HG03045 (cell line): ENCODE measurements at regions not wholly inside any gene's neighbourhood (a gene's known extent, or its start where the extent isn't known, plus 50 kb on each side); places are given as distances from the start of the nearest gene placed in this dataset.
"Not testable (repeated sequence)": the region's sequence is repeated elsewhere in the genome, so short reads cannot be mapped to it uniquely, and the experiment has no call there.

Source experiments
- ATAC-seq: cut with Tn5 transposase; IDR thresholded peaks from one replicate; pipeline ENCODE4 v1.9.1; 2021; ENCODE audit warnings: mild to moderate bottlenecking, moderate library complexity; ENCODE audit not compliant: unreplicated experiment

DNA sequence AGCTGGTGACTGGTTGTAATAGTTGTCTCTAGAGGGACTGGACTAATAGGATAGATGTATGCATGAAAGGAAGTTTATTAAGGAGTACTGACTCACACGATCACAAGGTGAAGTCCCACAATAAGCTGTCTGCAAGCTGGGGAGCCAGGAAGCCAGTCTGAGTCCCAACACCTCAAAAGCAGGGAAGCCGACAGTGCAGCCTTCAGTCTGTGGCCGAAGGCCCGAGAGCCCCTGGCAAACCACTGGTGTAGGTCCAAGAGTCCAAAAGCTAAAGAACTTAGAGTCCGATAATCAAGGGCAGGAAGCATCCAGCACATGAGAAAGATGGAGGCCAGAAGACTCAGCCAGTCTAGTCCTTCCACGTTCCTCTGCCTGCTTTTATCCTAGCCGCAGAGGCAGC, 372.6 kb downstream of the TCERG1L start:
- not testable (repeated sequence) for ATAC-seq

DNA sequence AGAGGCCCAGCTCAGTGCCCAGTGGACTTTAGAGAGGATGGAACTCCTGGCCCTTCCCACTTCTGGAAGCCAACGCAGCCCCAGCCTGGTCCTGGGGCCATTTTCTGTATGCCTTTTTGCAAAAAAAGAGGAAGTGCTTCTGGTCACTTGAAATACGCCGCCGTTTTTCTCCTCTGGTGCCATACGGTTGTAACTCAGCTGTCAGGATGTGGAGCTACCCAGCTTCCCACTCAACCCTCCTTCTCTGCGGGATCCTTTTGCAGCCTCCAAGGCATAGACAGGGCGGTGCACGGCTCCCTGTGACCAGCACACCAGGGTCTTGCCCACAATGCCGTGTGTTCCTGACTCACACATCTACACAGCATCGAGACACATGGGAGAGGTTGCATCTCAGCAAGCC, 369.6 kb downstream of the TCERG1L start:
- ATAC-seq, result no peak

DNA sequence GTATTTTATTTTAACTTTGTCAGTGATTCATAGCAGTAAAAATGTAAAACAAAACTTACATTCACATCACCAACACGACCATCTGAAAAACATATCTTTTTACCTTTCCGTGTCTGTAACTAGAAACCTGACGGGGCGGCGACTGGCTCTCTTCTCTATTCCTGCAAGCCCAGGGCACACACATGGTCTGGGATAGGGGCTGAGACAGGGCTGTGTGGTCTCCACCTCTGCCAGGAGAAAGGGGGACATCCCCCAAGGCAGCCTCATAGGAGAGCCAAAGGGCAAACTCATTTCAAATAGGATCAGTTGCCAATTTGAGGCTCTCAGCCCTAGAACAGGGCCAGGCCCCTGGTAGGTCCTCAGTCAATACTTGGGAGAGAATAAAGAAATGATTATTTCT, 359.4 kb downstream of the TCERG1L start:
- no peak for ATAC-seq

DNA sequence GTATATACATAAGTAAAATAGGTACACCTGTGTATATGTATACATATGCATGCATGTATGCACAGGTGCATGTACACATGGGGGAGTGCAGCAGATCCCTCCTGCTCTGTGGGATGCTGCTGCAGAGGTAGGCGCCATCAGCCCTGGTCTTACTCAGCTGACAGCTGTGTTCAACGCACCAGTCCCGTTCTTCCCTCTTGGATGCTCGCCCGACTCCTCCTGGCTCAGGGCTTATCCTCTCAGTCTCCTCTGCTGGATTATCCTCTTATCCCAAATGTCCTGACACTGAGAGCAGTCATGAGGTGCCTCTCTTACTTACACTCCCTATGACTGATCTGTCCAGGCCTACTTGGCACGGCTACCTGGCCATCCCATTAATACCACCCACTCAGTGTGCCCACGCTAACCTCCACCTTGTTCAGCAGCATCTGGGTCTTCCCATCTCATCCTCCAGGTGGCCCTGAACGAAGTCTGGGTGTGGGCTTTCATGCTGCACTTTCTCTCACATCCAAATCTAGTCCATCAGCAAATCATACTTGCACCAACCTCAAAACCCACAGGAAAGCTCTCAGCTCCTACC, 357.1 kb downstream of the TCERG1L start:
- no peak for ATAC-seq

DNA sequence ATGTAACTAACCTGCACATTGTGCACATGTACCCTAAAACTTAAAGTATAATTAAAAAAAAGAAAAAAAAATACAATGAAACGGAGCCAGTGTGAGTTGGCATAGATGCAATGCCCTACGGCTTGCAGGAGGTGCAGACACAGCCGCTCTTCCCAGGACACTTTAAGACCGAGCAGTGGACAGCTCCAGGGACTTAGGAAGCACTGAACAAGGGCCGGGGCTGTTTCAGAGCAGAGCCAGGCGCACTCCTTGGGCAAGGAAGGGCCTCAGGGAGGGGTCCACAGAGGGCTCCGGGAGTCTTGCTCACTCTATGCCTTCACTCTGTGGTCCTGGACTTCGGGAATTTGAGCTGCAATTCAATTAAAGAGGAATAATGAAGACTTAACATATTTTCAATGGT, 355.3 kb downstream of the TCERG1L start:
- no peak for ATAC-seq

DNA sequence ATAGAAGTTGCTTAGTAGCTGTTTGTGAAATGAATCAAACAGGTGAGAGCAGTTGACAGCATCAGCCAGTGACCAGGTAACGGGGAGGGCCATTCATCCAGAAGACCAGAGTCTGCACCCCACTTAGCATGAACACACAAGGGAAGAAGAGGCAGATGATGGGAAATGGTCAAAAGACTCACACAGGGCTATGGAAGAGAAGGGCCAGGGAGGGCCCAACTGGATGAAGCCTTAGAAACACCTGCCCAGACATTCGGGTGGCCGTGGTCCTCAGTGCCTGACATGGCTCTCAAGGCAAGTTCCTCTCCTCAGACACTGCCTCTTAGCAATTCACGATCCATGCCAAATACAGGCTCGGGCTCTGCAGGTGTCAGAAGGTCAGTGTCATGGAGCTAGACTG, 354.1 kb downstream of the TCERG1L start:
- no peak for ATAC-seq

DNA sequence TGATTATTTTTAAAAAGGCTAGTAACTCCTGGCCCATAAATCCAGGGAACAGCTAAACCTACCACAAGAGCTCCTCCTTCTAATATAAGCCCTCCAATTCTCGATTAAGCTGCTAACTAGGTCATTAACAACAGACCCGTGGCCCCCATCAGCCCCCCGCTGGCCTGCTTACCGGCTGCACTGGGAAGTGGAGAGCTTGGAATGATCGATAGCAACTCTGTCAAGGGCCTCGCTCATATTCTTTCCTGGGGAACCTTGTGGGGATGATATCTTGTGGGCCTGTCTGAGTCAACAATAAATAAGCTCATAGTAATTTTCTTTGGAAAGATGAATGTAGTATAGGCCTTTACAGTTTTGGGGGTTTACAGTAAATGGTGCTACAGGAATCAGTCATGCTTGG, 353.5 kb downstream of the TCERG1L start:
- ATAC-seq, result no peak

DNA sequence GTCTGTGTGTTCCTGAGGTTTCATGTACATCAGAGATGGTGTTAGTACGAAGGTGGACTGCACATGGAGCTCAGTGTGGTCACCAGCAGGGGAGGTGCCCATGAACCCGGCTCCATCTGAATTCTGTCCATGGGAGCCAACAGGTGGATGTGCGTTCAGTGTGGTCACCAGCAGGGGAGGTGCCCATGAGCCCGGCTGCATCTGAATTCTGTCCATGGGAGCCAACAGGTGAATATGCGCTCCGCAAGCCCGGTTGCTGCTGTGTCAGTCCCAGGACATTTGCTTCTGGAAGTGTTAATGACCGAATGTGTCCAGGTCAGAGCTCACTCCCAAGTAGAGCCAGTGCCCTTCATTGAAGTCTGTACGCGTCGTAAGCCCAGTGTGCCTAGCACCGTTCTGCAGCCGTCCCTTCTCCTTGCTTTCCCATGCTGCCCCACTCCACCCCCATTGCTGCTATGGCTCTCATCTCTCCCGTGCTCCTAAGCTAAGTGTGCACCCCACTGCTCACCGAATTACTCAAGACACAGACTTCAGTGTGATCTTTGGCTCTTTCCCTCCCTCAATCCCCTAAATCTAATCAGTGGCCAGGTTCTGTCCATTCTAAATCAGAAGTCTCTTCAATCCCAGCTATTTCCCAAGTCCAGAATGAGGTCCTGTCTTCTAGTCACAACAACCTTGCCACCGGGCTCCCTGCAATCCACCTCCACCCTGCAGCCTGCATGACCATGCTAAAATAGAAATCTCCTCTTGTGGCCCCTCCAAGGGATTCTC, 352.4 kb downstream of the TCERG1L start:
- no peak for ATAC-seq

DNA sequence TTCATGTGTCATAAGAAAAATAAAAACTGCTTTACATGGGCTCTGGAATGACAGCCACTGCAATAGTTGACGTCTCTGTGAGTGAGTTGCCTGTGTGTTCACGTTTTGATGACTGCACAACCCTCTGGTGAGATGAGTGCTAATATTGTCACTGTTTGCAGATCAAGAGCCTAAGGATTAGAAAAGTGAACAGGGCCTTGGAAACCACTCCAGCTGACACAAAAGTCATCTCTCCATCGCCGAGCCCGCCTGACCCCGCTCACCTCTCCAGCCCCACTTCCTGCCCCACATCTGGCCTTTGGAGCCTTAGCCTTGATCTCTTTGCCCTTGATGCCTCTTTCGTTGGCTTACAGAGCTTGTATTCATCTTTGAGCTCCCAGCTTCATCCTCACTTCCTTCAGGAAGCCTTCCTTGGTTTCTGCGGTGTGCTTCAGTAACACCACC, 351.7 kb downstream of the TCERG1L start:
- ATAC-seq, result no peak

DNA sequence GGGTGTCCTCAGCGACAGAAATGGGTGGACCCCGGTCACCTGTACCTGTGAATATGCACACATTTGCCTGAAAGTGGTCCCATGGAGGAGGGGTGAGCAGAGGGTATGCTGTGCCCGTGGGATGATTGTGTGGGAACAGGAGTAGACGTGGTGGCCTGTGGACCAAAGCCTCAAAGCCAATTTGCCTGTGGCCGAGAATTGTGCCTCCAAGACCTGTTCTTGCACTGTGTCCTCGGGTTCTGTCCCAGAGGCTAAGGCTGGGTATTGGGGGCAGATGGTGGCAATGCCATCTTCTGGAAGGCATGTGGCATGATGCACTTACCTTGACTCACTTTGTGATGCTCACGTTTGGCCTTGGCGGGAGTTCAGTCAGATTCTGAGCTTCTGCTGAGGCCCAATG, 351.0 kb downstream of the TCERG1L start:
- no peak for ATAC-seq

DNA sequence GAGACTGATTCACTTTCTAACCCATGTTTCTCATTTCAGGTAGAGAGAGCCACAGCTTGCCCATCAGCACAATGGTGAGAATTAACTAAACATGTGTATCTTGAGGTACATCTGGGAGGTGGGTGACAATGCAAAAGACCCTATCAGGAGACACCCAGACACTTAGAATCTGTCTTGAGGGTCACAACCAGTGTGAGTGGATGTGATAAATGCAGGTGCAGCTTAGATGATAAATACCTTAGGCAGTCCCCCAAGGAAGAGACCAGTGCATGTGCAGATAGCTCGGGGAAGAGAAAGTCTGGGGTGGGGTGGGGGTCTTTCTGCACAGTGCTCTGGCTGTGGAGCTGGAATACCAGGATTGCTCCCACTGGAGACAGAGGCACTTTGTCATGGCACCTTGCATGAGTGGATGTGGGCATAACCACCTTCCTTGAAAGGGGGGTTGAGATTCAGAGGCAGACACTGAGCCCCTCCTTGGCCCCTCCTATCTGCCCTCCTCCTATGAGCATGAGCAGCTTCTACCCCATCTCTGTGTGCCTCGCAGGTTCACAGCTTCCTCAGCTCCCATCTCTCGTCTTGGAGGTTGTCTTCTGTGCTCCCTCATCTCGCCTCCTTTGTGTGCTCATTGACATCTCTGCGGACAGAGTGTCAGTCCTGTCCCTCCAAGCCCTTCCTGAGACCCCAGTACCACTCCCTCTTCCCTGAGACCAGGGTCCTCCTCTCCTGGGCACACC, 349.8 kb downstream of the TCERG1L start:
- no peak for ATAC-seq

DNA sequence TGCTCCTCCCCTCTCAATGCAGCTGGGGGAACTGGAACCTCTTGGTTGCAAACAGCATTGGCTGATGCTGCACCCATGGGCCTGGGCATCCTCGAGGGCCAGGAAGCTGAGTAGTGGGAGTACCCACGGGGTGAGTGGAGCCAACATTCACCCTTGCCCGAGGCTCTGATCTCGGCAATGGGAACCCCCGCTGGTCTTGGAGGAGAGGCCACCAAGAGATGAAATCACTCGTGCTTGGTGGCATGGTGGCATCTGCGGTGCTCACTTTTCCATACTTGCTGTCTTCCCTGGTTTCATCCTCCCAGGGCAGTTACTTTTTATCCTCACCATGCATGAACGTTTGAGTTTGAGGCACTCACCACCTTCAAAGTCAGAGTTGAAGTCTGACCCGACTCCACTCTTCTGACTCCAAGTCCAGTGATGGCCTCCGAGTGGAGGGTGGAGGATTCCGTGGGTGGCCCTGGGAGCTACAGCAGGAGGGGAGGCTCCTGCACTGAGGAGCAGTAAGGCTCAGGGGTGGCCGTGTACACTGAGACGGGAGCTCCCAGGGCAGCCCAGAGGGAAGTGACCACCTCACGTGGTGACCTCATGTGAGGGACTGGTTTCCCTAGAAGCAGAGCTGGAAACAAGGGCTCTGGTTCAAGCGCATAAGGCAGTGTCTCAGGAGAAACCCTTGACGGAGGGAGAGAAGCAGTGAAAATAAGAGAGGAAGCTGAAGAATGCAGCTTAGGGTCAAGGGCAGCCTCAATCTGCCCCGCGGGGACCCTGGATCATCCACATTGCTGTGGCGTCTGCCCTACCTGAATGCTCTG, 349.1 kb downstream of the TCERG1L start:
- no peak for ATAC-seq

DNA sequence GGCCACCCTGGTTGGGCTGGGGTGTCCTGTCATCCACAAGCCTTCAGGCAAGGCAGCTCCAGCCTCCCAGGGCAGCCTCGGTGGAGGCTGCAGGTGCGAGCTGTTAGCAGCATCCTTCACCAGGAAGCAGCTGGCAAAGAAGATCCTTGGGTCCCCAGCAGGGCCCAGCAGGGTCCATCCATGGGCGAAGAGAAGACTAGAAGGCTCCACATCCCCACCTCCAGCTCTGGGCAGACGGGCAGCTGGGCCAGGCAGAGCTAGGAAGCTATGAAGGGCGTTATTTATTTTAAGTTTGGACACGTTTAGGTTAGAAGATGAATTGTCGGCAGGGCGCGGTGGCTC, 348.5 kb downstream of the TCERG1L start:
- ATAC-seq, result no peak

DNA sequence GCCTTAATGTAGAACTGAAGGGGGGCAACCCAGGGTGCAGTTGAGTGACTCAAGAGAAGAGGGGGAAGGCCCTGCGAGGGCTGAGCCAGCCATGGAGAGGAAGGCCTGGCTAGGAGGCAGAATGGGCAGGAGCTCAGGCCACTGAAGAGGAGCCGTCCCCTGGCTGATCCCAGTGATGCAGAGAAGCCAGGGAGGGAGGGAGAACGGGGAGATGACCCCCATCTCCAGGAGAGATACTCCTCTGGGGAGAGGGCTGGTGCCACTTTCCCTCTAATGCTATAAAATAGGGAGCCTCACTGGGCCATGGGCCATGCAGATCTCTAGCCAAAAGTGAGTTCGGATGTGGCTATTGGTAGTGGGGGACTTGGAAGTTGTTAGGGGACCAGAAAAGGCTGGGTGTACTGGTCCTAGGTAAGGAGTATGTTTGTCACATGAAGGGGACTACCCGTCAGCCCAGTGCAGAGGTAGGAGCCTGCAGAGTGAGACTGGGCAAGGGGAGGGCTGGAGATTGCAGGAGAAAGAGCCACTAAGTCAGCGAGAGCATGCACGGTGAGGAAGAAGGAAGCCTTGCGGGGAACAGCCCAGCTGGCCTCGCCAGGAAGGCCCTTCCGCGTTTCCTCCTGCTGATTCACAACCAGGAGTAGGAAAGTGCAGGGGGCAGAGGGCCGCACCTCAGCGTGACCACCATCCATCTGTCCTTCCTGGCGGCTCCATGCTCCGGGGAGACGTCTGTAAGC, 347.6 kb downstream of the TCERG1L start:
- ATAC-seq, result no peak

DNA sequence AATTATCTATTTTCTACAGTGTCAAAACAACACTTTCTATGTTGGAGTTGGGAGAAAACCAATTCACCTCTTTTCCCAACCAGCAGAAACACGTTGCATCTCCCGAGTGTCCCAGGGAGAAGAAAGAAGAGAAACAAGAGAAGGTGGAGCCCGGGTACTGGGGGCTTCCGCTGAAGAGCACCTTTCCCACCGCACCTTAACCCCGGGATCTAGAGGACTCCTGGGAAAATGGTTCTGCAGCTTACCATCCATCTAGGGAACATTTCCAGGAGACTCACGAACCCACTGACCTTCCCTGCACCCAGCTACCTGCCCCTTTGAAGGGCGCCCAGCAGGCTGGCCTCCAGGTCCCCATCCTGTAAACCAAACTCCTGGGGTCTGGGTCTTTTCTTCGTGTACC, 346.8 kb downstream of the TCERG1L start:
- ATAC-seq, result no peak

DNA sequence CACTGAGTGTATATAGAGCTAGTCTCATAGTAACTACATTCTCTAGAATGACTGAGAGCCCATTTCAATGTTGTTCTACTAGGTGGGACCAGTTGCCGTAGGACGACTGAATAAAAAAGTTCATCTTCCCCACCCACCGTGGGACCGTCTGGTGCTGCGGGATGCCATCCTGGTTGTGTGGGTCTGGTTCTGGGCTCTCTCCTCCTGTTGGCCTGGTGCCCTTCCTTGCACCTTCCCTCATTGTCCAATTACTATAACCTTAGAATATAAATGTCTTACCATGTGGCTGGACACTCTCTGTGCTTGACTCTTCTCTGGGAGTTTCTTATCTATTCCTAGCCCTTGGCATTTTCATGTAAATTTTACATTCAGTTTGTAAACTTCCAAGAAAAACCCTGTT, 344.4 kb downstream of the TCERG1L start:
- ATAC-seq, result no peak

DNA sequence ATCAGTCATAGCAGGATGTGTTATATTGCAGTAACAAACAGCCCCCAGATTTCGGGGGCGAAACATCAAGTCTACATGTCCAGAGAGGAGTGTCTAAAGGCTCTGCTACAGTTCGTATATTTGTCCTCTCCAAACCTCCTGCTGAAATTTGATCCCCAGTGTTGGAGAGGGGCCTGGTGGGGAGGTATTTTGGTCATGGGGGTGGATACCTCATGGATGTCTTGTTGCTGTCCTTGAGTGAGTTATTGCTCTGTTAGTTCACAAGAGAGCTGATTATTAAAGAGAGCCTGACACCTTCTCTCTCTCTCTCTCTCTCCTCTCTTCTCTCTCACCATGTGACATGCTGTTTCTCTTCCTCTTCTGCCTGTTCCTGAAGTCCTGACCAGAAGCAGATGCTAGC, 343.7 kb downstream of the TCERG1L start:
- ATAC-seq, result no peak

DNA sequence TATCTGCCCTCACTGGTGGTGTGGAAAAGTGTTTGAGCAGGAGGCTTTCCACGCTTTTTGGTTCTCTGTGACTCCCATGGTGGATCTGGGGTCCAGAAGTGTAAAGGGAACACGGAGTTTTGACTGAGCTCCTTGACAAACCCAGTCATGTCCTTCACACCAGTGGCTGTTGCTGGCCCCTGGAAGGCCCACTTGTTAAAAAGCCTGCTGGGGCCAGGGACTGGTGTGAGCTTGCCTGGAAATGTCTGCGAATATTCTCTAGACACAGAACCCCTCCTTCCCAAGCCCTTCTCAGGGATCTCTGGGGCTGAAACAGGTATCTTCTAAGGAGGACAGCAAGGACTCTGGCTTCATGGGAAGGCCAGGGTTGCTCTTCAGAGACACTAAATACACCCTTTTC, 343.0 kb downstream of the TCERG1L start:
- no peak for ATAC-seq

DNA sequence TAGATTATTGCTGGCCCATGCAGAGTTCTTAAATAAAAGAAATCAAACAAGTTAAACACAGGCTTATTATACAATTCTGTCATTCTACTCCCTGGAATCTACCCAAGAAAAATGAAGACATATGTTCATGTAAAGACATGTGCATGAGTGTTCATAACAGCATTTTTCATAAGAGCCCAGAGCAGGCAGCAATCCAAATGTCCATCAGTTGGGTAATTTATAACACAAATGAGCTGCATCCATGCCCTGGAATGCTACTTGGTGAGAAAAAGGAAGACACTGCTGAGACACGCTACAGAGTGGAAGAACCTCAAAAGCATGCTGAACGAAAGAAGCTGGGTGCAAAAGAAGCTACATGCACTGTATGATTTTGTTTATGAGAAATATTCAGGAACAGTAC, 342.6 kb downstream of the TCERG1L start:
- no peak for ATAC-seq

DNA sequence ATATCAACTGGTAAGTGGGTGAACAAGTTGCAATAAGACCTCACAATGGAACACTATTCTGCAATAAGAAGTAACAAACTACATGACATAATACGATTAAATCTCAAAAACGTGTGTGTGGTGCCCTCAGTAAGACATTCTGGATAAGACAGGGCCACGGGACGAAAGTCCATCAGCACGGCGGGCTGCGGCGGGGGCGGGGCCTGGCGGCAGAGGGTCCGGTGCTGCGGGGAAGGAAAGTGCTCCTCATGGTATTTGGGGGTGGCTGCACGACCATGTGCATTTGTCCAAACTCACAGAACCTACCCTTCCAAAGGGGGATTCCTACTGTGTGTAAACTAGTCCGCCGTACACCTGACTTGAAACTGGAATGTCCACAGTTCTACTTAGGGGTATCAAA, 341.8 kb downstream of the TCERG1L start:
- ATAC-seq, result no peak
